HepG2 (cell line): ENCODE measurements at regions not wholly inside any gene's neighbourhood (a gene's known extent, or its start where the extent isn't known, plus 50 kb on each side); places are given as distances from the start of the nearest gene placed in this dataset.

Experiments used
- ATF3 ChIP-seq: sonication (generic); formaldehyde crosslinking; IDR thresholded peaks from 2 replicates; pipeline ENCODE4 v1.4.0; 2020; ENCODE audit warnings: missing genetic modification reagents
- ATF7 ChIP-seq, 2 experiments: fragments of 450-650 bp in 1 of 2; sonication (generic) in 1 of 2; formaldehyde crosslinking in 1 of 2; IDR thresholded peaks; 2 replicates each; pipeline versions ENCODE4 v1.4.0 to v1.6.1; 2016 to 2020; ENCODE audit warnings: antibody characterized with exemption in 1 of 2, mild to moderate bottlenecking in 1 of 2, missing genetic modification reagents in 1 of 2
- FOXM1 ChIP-seq: sonication (generic); formaldehyde crosslinking; IDR thresholded peaks from 2 replicates; pipeline ENCODE4 v1.5.0; 2020; ENCODE audit warnings: missing genetic modification reagents
- HMG20A ChIP-seq: IDR thresholded peaks from 2 replicates; pipeline ENCODE4 v1.6.1; 2016; ENCODE audit warnings: borderline replicate concordance
- NR3C1 ChIP-seq: sonication (generic); formaldehyde crosslinking; IDR thresholded peaks from 2 replicates; pipeline ENCODE4 v1.4.0; 2020; ENCODE audit warnings: missing genetic modification reagents
- PAWR ChIP-seq: sonication (generic); formaldehyde crosslinking; IDR thresholded peaks from 2 replicates; pipeline ENCODE4 v1.4.0; 2020; ENCODE audit warnings: missing genetic modification reagents, mild to moderate bottlenecking, borderline replicate concordance
- POLR2A ChIP-seq, 2 experiments: IDR thresholded peaks; 2 replicates each; pipeline ENCODE4 v1.6.1; 2011; ENCODE audit warnings: low read depth in 2 of 2, low read length in 2 of 2, mild to moderate bottlenecking in 1 of 2, moderate library complexity in 1 of 2; ENCODE audit not compliant: insufficient read depth in 1 of 2
- TCF7L2 ChIP-seq: IDR thresholded peaks from 2 replicates; pipeline ENCODE4 v1.6.1; 2011; ENCODE audit warnings: mild to moderate bottlenecking, low read depth, low read length, moderate library complexity
- ZFX ChIP-seq: sonication (generic); formaldehyde crosslinking; IDR thresholded peaks from 2 replicates; pipeline ENCODE4 v1.4.0; 2020; ENCODE audit warnings: mild to moderate bottlenecking, low read depth, missing genetic modification reagents, moderate library complexity
- ZNF367 ChIP-seq: sonication (generic); formaldehyde crosslinking; IDR thresholded peaks from 2 replicates; pipeline ENCODE4 v1.4.0; 2020; ENCODE audit warnings: missing genetic modification reagents, borderline replicate concordance
- ZNF639 ChIP-seq: conservative IDR thresholded peaks from 2 replicates; pipeline ENCODE4 v1.6.1; 2018; ENCODE audit warnings: missing genetic modification reagents

- TF ChIP-seq POLR2A (IDR thresholded peaks at IDR 0.05; ENCODE audit: insufficient read depth in 1 of 2, low read depth in 2 of 2, low read length in 2 of 2), result no peak
- TF ChIP-seq ATF3 (CRISPR knock-in tag), result no peak
- no peak for TF ChIP-seq PAWR (CRISPR knock-in tag)
- no peak for TF ChIP-seq NR3C1
- no peak for TF ChIP-seq ATF7 (IDR thresholded peaks at IDR 0.05)
- TF ChIP-seq ATF7 (CRISPR knock-in tag; IDR thresholded peaks at IDR 0.05), result no peak
- no peak for TF ChIP-seq HMG20A (CRISPR knock-in tag)
- TF ChIP-seq ZFX (CRISPR knock-in tag), result no peak
- TF ChIP-seq ZNF367, result no peak
- TF ChIP-seq FOXM1 (CRISPR knock-in tag), result no peak
- TF ChIP-seq ZNF639 (CRISPR knock-in tag), result no peak
- TF ChIP-seq TCF7L2, result no peak
Observed at GRCh38 chr10:45076891-45077290, 76.2 kb downstream of the ZNF22 start.
